Esophagus squamous epithelium (tissue), 5 donors: ENCODE measurements at regions not wholly inside any gene's neighbourhood (a gene's known extent, or its start where the extent isn't known, plus 50 kb on each side); places are given as distances from the start of the nearest gene placed in this dataset.

Source experiments
- DNase-seq: peaks from one replicate; lab custom pipeline; 2025; lab: John Stamatoyannopoulos, UW
- H3K27ac ChIP-seq, 4 donors: fragments of 200-600 bp; sonication (generic); one replicate each; pipeline ENCODE4 v1.5.1; 2016 to 2019; ENCODE audit warnings: mild to moderate bottlenecking in 1 of 4
- H3K27me3 ChIP-seq, 4 donors: fragments of 200-600 bp; sonication (generic); 1 replicate in 3 of 4; 2 replicates in 1 of 4; pipeline versions ENCODE4 v1.5.1 to v1.6.0; 2017 to 2021; ENCODE audit warnings: antibody characterized with exemption in 1 of 4
- H3K36me3 ChIP-seq, 3 donors: fragments of 200-600 bp; sonication (generic); one replicate each; pipeline ENCODE4 v1.5.1; 2016 to 2019
- H3K4me1 ChIP-seq, 3 donors: fragments of 200-600 bp; sonication (generic); one replicate each; pipeline ENCODE4 v1.5.1; 2017 to 2019
- H3K4me3 ChIP-seq, 4 donors: fragments of 200-600 bp; sonication (generic); 1 replicate in 3 of 4; 2 replicates in 1 of 4; pipeline ENCODE4 v1.5.1; 2016 to 2019; ENCODE audit warnings: mild to moderate bottlenecking in 2 of 4, moderate library complexity in 1 of 4
- H3K9me3 ChIP-seq, 3 donors: fragments of 200-600 bp; sonication (generic); one replicate each; pipeline ENCODE4 v1.5.1; 2016 to 2019
- CTCF ChIP-seq, 6 experiments: fragments of 450-650 bp in 4 of 6; fragments of 200-600 bp in 2 of 6; sonication (generic) in 2 of 6; IDR thresholded peaks; one replicate each; pipeline ENCODE4 v1.5.1; 2016 to 2019; ENCODE audit warnings: antibody characterized with exemption in 6 of 6, mild to moderate bottlenecking in 4 of 6, moderate library complexity in 4 of 6
- POLR2A ChIP-seq, 4 donors: fragments of 450-650 bp; IDR thresholded peaks; one replicate each; pipeline ENCODE4 v1.6.1; 2017; ENCODE audit warnings: antibody characterized with exemption in 4 of 4, mild to moderate bottlenecking in 4 of 4, moderate library complexity in 3 of 4
- WGBS, 2 donors: methylation state at CpG; one replicate each; pipeline ENCODE4 v1.1.5; 2018; 5-methylcytosine and 5-hydroxymethylcytosine counted together
- intact Hi-C: fragments of 100-400 bp; cut with DNase I; formaldehyde crosslinking; loops from one replicate; pipeline ENCODE4 v1.15.0; 2022
- donor health status: DM: yes; HTN: yes; CAD: no.

DNA sequence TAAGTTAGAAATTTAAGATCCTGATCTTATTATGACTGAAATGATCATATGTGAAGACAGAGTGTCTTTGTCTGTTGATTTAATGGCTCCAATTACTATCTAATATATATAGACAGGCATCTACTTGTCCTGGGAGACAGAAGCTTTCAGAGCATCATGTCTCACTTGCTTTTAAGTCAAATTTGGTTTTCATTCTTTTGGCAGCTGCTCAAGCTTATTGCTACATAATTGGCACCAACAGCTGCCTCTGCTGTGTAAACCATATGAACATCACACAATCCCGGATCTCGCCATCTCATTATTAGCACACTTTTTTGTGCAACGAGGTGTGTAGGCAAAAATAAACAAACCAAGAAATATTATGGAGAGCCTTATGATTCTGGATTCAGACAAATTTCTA, 1717.9 kb downstream of the EFNA5 start:
- Histone ChIP-seq H3K4me1 (no peaks in the 10 kb centered on the region), H3K27ac (no peak overlapping the region), H3K27me3 (no peaks in the 10 kb centered on the region), H3K9me3 (no peaks in the 10 kb centered on the region), H3K4me3 (no peak overlapping the region), H3K36me3 (no peaks in the 10 kb centered on the region)
- TF ChIP-seq POLR2A (IDR thresholded peaks at IDR 0.05) (no peak), CTCF (IDR thresholded peaks at IDR 0.05) (no peak)
- WGBS, 2 donors = 27 to 58% methylated on average over 3 of the region's 3 CpGs
- no peak for DNase-seq
- intact Hi-C loops = no loop called here

DNA sequence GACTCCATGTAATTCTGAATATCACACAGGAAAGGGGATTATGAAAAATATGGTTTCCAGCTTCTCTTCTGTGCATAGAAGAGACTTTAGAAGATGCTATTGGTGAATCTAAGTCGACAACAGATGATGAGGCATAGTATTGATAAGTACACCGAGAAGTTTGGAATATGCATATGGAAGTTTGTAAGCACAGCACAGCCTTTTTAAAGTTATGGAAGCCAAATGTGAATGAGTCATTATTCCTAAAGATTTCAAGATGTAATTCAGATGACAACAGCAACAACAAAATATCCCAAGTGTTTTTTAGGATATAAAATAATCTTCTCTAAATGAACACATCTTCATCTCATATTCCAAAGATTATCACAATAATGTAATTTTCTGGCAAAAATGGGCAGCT, 1723.3 kb downstream of the EFNA5 start:
- no peak for TF ChIP-seq POLR2A (IDR thresholded peaks at IDR 0.05)
- WGBS, 2 donors = 62 to 70% methylated on average over 2 of the region's 2 CpGs
- Histone ChIP-seq H3K9me3 (no peaks in the 10 kb centered on the region), H3K27ac (no peak overlapping the region), H3K4me3 (no peak overlapping the region), H3K4me1 (no peaks in the 10 kb centered on the region), H3K27me3 (no peaks in the 10 kb centered on the region), H3K36me3 (no peaks in the 10 kb centered on the region)
- intact Hi-C loops = no loop called here
- DNase-seq = no peak

DNA sequence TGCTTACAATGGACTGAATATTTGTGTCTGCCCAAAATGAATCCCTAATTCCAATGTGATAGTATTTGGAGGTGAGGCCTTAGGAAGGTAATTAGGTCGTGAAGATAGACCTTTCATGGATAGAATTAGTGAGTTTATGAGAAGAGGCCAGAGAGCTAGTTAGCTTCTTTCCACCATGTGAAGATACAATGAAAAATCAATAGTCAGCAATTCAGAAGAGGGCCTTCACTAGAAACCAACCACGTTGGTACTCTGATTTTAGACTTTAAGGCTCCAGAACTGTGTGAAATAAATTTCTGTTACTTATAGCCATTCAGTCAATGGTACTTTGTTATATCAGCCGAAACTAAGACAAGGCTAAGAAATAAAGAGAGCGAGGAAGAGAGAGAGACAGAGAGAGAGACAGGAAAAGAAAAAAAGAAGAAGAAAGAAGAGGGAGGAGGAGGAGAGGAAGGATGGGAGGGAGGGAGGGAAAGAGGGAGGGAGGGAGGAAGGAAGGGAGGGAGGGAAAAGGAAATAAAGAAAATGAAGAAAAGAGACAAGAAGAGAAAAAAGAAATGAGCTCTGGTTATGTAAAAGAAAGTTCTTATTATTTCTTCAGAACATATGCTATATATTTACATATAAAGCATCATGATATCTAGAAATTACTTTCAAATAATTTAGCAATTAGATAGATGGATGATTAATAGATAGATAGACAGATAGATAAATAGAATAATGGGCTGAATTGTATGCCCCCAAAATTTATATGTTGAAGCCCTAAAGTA, 1725.3 kb downstream of the EFNA5 start:
- H3K27ac ChIP-seq = no peak overlapping the region
- intact Hi-C loops = no loop called here
- no peaks in the 10 kb centered on the region for H3K4me1 ChIP-seq
- H3K36me3 ChIP-seq = no peaks in the 10 kb centered on the region
- H3K27me3 ChIP-seq = no peaks in the 10 kb centered on the region
- no peak for DNase-seq
- no peaks in the 10 kb centered on the region for H3K9me3 ChIP-seq
- TF ChIP-seq POLR2A (IDR thresholded peaks at IDR 0.05) (no peak), CTCF (IDR thresholded peaks at IDR 0.05) (no peak)
- 50 to 67% methylated on average over 4 of the region's 4 CpGs for WGBS, 2 donors
- no peak overlapping the region for H3K4me3 ChIP-seq

DNA sequence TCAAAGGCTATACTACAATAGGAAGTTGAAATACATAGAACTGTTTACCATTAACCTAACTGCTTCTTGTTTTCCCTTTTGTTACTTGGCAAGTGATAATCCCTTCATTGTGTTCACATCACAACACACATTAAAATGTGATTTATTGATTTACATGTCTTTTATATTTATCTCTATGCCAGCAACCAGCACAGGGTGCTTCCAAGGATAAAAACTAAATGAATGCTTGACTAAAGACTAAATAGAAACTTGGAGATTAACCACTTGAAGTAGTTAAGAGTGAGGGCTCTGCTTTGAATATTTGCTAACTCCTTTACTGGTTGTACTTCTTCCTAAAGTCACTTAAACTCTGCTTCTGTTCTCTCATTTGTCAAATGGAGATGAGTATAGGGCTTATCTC, 1730.6 kb downstream of the EFNA5 start:
- intact Hi-C loops = no loop called here
- no peak for TF ChIP-seq CTCF (IDR thresholded peaks at IDR 0.05)
- no peak for TF ChIP-seq POLR2A (IDR thresholded peaks at IDR 0.05)
- DNase-seq = no peak
- Histone ChIP-seq H3K36me3 (no peaks in the 10 kb centered on the region), H3K9me3 (no peaks in the 10 kb centered on the region), H3K4me1 (no peaks in the 10 kb centered on the region), H3K27ac (no peak overlapping the region), H3K4me3 (no peak overlapping the region), H3K27me3 (no peaks in the 10 kb centered on the region)

GRCh38 chr5:105934171-105934570, 1736.6 kb downstream of the EFNA5 start:
- no peak for DNase-seq
- Histone ChIP-seq H3K4me3 (no peak overlapping the region), H3K9me3 (no peaks in the 10 kb centered on the region), H3K27ac (no peak overlapping the region), H3K36me3 (no peaks in the 10 kb centered on the region), H3K27me3 (no peaks in the 10 kb centered on the region), H3K4me1 (no peaks in the 10 kb centered on the region)
- TF ChIP-seq CTCF (IDR thresholded peaks at IDR 0.05) (no peak), POLR2A (IDR thresholded peaks at IDR 0.05) (no peak)
- intact Hi-C loops = no loop called here
